ENCODE measurements at regions not wholly inside any gene's neighbourhood (a gene's known extent, or its start where the extent isn't known, plus 50 kb on each side); places are given as distances from the start of the nearest gene placed in this dataset.
"Not testable (repeated sequence)": the region's sequence is repeated elsewhere in the genome, so short reads cannot be mapped to it uniquely, and the experiment has no call there.

DNA sequence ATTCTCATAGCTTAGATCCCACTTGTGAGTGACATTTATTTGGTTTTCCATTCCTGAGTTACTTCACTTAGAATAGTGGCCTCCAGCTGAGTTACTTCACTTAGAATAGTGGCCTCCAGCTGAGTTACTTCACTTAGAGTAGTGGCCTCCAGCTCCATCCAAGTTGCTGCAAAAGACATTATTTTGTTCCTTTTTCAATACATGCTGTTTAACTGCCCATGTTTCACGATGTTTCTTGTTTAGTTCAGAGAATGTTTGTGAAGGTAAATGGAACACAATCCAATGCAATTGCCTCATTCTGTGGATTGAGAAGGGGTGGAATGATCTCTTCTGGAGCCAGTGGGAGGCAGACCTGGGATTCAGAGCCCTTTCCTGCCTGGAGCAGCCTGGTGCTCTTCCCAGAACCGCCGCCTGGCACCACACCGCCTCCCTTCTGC, 273.5 kb upstream of the ATP5MC3 start:
- no peak for DNase-seq

DNA sequence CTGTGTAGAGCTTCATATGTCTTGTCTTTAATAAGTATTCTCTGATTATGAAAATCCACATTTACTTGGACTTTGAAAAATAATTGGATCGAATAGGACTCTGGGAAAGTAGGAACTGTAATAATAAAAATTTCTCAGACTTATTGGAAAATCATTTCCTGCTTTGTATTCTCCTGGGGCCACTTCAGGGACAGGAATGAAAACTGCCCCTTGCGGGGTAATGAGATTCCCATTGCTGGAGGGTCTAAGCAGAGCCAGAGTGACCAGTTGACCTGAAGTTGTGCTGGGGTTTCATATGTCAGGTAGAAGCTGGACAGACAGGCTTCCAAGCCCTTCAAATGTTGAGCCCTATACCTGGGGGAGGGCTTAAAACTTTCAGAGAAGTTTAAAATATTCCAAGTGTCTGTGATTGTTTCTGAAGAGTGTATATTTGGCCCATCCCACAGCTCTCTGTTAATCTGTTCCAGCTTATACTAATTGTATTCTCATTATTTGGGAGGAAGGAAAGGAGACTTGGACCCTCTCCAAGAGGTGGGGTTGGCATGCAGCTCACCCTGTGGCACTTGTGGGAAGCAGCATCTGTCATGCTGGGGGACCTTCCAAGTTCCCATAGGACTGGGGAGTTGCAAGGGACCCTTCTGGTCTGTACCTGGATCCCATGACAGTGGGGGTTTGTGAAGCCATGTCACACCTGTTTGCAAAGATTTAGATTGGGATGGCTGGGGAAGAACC, 268.7 kb upstream of the ATP5MC3 start:
- peak; percentile 12 for DNase-seq

DNA sequence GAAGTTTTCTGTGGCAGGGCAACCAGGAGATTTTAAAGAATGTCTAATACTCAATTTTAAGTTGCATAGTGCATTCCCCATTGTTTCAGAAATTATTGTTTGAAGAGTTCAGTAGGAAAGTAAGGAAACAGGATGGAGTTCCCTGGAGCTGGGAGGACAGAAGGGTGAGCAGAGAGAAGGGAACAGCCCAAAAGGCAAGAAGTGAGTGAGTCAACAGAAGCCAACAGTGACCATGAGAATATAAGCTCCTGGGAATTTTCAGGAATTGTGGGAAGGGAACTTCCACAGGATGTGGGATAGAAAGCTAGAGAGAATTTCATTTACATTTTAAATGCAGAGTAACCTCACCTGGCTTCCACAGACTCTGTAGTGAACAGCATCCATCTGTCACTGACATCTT, 268.1 kb upstream of the ATP5MC3 start:
- DNase-seq = no peak

DNA sequence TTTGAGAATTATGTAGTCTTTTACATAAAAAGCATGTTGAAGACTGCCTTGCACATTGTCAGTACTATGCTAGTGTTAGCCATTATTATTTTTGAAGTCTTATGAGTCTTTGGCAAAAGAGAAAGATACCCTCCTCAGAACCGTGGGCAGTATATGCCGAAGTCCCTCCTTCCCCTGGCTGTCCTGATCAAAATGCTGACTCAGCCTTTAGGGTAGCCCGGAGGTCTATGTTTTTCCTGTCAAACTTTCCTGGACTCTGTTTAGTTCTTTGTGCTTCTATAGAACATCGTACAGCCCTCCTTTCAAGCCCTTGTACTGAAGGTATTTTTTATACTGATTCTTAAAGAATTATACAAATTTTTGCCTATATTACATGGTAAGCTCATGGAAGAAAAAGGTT, 264.7 kb upstream of the ATP5MC3 start:
- no peak for DNase-seq

DNA sequence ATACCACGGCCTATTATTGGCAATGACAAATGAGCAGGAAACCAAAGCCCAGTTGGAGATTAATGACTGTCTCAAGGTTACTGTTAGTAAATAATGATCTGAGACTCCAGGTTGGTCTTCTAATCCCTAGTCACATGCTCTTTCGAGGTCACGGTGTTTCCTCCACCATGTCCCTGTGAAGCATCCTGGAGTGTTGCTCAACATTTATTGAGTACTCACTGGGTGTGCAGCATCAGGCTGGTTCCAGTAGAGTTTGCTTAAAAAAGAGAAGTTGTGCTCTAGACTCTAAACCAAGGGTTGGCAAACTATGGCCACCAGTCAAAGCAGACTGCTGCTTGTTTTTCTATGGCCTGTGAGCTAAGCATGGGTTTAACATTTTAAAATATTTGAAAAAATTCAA, 263.8 kb upstream of the ATP5MC3 start:
- no peak for DNase-seq

DNA sequence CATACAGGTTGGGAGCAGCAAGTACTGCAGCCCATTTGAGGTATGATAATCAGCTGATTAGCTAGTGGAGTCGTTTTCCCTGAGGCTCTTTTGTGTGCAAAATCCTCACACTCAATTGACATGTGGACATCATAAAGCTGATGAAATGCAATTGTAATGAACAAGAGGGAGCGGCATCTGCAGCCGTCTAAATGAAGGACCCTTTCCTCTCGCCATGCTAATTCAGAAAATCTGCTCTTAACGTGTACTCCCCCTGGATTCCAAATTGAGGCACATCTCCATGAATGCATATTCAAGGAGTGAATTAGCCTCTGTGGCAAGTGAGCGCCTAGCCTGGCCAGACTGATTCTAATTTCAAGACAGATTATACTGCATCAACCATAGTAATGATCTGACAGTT, 260.9 kb upstream of the ATP5MC3 start:
- peak; percentile 18 for DNase-seq

DNA sequence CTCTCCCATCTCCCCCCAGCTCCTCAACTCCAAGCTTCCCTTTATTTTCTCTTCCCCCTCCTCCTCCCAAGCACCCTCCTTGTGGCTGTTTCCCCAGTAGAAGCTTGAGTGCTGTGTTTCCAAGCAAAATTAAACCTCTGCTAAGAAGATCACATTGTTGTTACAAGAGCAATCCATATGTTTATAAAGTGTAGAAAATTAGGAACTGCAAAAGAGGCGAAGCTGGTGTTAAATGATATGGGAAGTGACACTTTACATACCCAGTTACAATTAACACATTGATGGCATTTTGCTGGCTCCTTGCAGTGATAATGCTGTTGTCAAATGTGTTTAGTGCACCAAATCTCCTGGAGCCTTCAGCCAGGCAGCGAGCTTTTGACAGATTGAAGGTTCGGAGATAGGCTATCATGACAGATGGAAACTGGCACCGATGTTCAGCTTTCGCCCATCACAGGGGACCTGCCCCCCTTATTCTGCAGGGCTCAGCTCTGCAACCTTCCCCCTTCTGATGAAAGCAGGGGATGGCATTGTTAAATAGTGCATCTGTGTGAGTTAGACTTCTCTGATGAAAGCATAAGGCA, 259.8 kb upstream of the ATP5MC3 start:
- no peak for DNase-seq

DNA sequence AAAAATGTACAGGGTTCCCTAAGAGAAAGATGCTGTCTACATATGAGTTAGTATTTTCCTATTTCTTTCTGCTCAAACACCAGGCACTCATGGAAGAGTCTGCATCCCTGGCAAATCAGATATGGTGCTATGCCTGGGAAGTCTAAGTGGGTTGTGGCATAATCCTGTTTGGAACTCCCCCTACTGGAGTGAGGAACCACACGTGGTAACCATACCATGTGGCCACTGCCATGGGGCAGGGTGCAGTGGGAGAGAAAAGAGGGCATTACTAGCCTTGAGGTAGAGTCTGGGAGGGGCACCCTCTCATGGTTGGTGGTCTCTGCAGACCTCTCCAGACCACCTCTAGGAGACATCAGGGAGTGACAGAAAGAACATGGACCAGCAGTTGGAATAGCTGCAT, 257.9 kb upstream of the ATP5MC3 start:
- DNase-seq = no peak

DNA sequence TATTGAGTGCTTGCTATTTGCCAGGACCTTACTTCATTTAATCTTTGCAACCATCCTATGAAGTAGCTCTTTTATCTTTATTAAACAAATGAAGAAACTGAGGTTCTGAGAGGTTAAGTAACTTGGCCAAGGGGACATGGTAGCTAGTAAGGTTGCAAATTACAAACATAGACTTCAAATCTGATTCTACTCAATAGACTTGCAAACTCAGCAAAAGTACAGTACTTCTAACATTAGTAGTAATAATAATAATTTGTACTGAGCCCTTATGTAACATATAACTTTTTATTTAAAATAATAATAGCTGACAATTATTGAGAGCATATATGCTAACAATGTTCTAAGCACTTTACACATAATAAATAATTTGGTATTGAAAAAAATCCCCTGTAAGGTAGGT, 255.7 kb upstream of the ATP5MC3 start:
- no peak for DNase-seq

DNA sequence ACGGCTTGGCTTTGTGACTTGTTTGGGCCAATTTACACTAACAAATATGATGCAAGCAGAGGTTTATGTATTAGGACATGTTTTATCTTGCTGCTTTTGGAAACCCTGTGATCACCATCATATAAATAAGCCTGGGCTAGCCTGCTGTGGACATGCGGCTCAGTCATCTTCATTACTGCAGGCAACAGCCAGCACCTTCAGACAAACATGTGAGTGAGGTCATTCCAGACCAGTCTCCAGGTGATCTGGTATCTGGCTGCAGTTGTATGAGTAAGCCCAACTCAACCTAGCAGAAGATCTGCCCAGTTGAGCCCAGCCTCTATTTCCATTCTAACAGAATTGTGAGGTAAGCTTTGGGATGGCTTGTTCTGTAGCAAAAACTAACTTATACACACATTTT, 254.6 kb upstream of the ATP5MC3 start:
- no peak for DNase-seq

DNA sequence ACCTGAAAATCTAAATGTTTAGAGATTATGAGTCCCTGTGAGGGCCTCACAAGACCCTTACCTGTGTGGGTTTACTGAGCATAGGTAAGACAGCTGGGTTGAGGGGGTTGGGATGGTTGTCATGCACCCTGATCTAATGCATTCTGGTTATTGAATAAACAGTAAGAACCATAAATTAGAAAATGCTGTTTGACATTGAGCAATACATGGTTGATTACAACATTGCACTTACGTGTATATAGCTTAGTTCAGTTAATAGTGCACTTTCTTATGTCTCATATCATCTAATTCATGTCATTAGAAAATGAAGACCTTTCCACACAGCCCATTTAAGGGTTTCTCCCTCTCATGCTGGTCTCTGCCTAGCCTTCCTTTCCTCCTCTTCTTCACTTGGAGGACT, 253.5 kb upstream of the ATP5MC3 start:
- no peak for DNase-seq

DNA sequence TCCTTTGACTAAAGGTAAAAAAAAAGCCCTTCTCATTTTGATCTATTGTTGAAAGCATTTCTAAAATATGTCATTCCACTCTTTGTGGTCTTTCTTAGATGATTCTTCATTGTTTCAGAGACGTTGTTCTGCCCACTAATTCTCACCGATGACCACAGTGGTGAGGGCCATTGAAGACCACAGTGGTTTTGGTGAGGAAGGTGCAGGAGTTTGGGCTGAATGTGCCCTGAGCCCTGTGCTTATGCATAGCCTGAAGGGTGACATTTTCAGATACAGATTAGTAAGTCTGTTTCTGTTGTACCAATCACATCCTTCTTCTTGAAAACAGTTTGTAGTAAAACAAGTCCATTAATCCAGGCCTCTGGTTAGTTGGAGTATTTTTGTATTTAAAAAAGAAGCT, 251.3 kb upstream of the ATP5MC3 start:
- no peak for DNase-seq

DNA sequence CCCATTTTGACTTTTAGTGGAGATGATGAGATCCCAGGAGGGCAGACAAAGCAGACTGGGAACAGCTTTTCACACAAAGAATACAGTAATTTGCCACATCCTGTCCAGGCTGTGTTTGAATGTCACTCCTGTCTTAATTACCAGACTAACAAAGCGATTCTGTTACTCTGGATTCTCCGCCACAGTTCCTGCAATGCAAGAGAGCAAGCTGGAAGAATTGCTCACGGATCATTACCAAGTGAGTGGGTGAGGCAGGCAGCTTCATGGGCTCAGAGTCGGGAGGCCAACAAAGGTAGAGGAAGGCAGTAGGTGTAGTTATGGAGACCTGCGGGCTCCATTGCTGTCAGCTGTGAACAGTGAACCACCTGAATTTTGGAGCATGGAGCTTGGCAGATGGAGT, 250.5 kb upstream of the ATP5MC3 start:
- DNase-seq = peak; percentile 92

DNA sequence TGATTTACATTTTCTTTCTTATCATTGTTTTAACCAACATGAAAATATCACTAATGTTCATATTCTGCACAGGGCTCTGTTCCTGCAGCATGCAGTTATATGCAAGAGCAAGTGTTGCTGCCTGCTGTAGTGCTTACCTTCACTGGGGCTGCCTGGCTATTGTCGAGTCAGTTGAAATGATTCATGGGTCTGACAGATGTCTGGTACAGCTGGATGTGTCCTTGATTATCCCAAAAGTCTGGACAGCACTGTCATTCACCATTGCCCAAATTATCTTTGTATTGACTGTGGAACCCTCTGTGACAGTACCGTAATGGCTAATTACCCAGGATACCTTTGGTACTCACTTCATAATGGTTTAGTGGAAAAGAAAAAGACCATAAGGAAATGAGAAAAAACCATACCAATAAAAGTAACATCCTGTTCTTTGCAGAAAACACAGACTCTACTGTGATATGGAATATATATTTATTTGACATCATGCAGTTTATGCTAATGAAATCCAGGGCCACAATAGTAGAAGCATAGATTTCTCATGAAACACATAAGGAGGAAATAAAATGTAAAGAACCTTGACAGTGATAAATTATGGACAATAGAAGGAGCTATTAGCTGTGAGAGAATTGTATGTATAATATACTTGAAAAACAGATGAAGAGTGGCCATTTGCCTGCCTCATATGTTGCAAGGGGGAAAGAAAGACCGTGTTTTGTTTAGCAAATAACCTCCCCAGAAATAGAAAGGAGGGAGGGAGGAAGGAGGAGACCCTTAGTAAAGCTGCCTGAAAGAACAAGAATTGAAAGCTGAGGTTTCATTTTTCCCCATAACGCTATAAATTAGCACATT, 249.8 kb upstream of the ATP5MC3 start:
- DNase-seq = peak; percentile 41

DNA sequence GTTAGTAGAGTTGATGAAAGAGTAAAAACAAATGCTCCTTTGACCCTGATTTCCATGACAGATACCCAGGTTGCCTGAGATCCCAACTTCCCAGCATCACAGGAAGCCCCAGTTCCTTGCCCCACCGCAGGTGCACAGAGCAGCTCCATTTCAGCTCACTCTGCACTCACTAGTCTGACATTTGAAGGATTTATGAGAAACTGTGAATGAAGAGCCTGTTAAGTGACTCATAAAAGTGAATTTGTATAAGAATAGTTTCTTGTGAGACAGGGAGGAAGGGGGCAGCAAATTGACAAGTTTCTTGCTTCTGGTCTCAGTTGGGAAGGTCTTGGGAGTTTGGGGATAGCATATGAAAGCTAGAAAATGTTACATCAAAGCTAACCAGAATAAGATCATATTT, 248.7 kb upstream of the ATP5MC3 start:
- DNase-seq = no peak

DNA sequence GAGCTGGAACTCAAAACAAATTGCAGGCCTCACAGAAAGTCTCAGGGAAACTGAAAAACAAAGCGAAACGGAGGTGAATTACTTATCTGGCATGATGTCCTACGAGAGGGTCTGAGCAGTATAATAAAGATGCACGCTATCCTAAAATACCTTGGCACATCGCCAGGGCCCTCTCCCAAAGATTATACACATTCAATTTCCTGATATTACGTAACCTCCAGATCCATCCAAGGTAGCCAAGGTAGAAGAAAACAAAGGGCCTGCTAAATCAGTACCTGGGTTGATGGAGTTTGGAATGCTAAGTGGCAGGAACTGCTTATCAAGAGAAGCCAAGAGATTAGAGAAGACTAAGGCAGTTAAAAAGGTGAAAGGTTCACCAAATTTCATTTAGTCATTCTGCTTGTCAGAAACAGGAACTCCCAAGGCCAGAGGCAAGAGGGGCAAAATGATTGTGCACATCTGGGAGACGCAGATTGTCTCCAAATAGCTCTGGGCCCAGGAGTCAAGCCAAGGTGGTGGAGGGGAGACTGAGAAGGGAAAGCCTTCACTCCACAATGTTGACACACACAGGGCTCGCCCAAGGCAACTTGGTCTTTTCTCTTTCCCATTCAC, 236.8 kb upstream of the ATP5MC3 start:
- peak; percentile 51 for DNase-seq

DNA sequence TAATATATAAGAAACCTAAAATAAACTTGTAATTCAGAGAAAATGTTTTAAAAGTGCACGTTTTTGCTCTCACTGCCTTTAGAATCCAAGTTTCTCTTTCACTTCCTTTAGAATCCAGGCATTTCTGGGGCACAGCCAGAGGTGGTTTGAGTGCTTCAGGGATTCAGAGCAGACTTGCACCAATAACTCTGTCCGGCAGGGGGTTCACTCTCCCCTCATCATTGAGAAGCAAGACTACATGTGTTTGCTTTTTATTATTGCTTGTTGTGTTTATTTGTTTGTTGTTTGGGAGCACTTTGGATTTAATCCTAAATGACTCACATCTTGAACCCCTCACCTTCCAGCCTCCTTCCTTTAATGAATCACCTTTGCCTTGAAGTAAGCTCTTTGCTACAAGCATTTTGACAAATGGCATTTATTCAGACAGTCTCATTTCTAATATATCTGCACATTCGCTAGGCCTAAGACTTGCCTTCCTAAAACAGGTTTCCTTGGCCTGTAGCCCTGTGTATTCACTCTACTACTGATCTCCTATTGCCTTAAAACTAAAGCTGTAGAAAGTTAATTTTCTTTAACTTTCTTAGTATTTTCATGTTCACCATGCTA, 233.5 kb upstream of the ATP5MC3 start:
- peak; percentile 61 for DNase-seq

DNA sequence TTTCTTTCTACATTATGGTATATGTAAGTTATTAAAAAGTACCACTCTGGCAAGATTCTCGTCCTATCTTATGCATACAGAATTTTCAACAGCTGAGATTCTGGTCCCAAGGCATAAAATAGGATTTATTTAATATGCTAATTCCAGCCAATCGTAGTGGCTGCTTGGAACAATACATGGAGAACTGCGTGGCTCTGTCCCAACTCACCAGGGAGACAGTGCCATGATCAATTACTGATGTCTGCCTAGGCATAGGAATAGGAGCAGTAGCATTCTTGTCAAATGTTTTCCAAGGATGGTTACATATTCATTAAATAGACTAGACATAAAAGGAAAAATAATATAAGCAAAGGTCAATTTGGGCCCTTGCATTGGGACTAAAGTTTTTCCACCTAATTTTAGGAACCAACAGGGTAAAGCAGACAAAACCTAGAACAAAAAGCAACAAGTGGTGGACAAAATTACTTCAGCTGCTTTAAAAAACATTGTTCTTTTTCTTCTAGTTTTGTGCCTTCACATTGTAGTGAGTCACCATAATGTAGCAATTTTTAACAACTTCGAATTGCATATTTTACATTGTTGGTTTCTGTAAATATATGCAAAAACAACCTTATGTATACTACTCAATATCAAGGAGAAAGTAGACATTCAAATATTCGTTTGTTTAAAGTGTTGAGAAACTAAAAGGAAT, 232.8 kb upstream of the ATP5MC3 start:
- DNase-seq = no peak

DNA sequence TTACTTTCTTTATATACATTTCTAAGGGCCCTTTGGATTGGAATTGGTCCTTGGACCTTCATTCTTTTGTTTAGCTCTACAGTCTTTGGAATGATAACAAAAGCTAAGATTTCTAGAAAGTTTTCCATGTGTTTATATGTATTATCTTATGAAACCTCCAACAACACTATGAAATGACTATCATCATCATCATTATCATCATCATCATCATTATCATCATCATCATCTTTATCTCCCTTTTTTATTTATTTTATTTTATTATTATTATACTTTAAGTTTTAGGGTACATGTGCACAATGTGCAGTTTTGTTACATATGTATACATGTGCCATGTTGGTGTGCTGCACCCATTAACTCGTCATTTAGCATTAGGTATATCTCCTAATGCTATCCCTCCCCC, 229.4 kb upstream of the ATP5MC3 start:
- DNase-seq = not testable (repeated sequence)

DNA sequence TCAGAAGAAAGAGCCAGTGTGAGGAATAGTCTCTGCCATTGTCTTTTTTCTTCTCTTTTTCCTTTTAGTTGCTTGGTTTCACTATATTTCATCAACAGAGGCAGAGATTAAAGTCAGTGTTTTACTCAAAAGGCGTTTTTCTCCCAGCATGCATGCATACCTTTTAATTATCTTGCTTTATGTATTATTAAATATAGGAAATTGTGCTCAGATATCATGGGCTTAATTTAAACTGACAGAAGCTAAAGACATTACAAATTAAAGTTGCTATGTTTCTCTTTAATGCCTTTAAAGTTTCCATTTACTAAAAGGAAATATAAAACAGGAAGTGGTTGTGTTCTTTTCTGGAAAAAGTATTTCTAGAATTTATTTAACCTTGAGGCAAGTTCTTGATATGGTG, 223.3 kb upstream of the ATP5MC3 start:
- DNase-seq = no peak

DNA sequence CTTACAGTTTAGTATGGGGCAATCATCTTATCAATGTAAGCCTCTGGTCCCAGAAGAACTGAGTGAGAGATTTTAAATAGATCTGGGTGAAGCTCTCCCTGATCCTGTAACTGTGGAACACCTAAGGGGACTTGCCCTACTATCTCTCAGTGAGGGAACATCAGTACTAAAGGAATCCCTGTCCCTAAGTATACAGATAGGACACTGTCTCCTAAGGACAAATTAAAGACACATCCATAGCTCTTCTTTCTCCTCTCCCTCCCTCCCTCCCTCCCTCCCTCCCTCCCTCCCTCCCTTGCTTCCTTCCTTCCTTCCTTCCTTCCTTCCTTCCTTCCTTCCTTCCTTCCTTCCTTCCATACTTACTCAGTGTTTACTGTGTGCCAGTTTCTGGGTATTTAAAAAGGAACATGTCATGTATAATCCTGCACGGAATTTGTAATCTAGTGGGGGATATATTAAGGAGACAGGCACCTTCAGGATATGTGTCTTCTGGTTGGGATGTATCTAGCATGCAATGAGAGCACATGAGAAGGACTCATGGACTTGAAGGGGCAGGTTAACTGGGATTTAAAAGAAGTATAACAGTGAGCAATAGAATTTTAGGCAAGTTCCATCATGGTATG, 222.2 kb upstream of the ATP5MC3 start:
- DNase-seq = no peak

DNA sequence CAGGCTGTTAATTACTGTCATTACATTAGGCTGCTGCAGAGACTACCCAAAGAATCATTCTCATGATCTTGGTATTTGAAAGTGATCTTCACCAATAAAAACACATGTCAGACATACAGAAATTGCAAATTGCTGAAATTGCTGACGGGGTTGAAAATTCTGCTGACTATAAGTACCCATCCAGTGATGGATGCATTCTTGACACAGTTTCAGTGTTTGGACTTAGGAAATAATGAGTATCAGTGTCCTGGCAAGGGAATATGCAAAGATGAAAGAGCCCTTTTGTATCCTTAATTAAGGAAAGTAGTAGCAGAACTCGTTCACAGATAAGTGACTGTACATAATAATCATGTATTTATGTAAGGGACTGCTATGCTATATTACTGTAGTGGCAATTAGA, 221.1 kb upstream of the ATP5MC3 start:
- DNase-seq = no peak

Data from NCI-H345 (cell line).